GM23338 (cell line): ENCODE measurements at regions not wholly inside any gene's neighbourhood (a gene's known extent, or its start where the extent isn't known, plus 50 kb on each side); places are given as distances from the start of the nearest gene placed in this dataset.
A peak's percentile ranks its signal among the peaks of the same experiment; 100 is the strongest.

Experiments
- ATAC-seq: fragments of 200-7000 bp; cut with Tn5 transposase; 3 replicates; pipeline ENCODE4 v1.9.1; 2020
- DNase-seq: peaks from one replicate; pipeline ENCODE4 v3.0.0-alpha.2; 2015; ENCODE audit warnings: low spot score
- H2AFZ ChIP-seq: fragments of 200-600 bp; sonication (generic); 2 replicates; pipeline ENCODE4 v1.8.0; 2016; ENCODE audit warnings: antibody characterized with exemption, mild to moderate bottlenecking, moderate library complexity
- H3F3A ChIP-seq: fragments of 200-600 bp; sonication (generic); replicated peaks from 2 replicates; pipeline ENCODE4 v1.8.0; 2017; ENCODE audit warnings: antibody characterized with exemption, mixed run types, low read depth
- H3K27ac ChIP-seq: fragments of 200-600 bp; sonication (generic); 2 replicates; pipeline ENCODE4 v1.6.1; 2016; ENCODE audit warnings: low read depth
- H3K27me3 ChIP-seq: fragments of 200-600 bp; sonication (generic); 2 replicates; pipeline ENCODE4 v1.8.0; 2016; ENCODE audit warnings: mild to moderate bottlenecking, mixed run types, moderate library complexity; ENCODE audit not compliant: insufficient read depth
- H3K36me3 ChIP-seq: fragments of 200-600 bp; sonication (generic); 2 replicates; pipeline ENCODE4 v1.8.0; 2016; ENCODE audit warnings: mild to moderate bottlenecking; ENCODE audit not compliant: insufficient read depth
- H3K4me1 ChIP-seq: fragments of 200-600 bp; sonication (generic); 2 replicates; pipeline ENCODE4 v1.8.0; 2016; ENCODE audit warnings: mild to moderate bottlenecking, moderate library complexity; ENCODE audit not compliant: insufficient read depth
- H3K4me2 ChIP-seq: fragments of 200-600 bp; sonication (generic); 2 replicates; pipeline ENCODE4 v1.7.1; 2017; ENCODE audit warnings: mixed run types
- H3K4me3 ChIP-seq: fragments of 200-600 bp; sonication (generic); 2 replicates; pipeline ENCODE4 v1.6.1; 2016; ENCODE audit warnings: mixed run types
- H3K79me2 ChIP-seq: fragments of 200-600 bp; sonication (generic); replicated peaks from 2 replicates; pipeline ENCODE4 v1.8.0; 2017; ENCODE audit warnings: mild to moderate bottlenecking; ENCODE audit not compliant: insufficient read depth
- H3K9me2 ChIP-seq: fragments of 200-600 bp; sonication (generic); 2 replicates; pipeline ENCODE4 v1.8.0; 2017; ENCODE audit not compliant: insufficient read depth
- H4K20me1 ChIP-seq: fragments of 200-600 bp; sonication (generic); replicated peaks from 2 replicates; pipeline ENCODE4 v1.8.0; 2017; ENCODE audit warnings: mild to moderate bottlenecking; ENCODE audit not compliant: insufficient read depth
- H3K27ac Mint-ChIP-seq: 2 replicates; pipeline ENCODE4 v1.8.0; 2020; ENCODE audit warnings: inconsistent platforms, mild to moderate bottlenecking, moderate library complexity, mixed read lengths
- H3K27me3 Mint-ChIP-seq: 3 replicates; pipeline ENCODE4 v1.8.0; 2022; ENCODE audit warnings: low read depth, mild to moderate bottlenecking, moderate library complexity, mixed read lengths, inconsistent platforms; ENCODE audit not compliant: insufficient read depth, poor library complexity
- H3K36me3 Mint-ChIP-seq: 3 replicates; pipeline ENCODE4 v1.8.0; 2021; ENCODE audit warnings: low read depth, mild to moderate bottlenecking, inconsistent platforms, moderate library complexity, mixed read lengths
- H3K4me1 Mint-ChIP-seq: 3 replicates; pipeline ENCODE4 v1.8.0; 2020; ENCODE audit warnings: mild to moderate bottlenecking, inconsistent platforms, mixed read lengths
- H3K4me3 Mint-ChIP-seq: 3 replicates; pipeline ENCODE4 v1.8.0; 2021; ENCODE audit warnings: moderate library complexity, mild to moderate bottlenecking, inconsistent platforms, mixed read lengths
- H3K9me3 Mint-ChIP-seq: 3 replicates; pipeline ENCODE4 v1.8.0; 2020; ENCODE audit warnings: moderate library complexity, mild to moderate bottlenecking, inconsistent platforms, mixed read lengths
- CREB1 ChIP-seq: fragments of 250-450 bp; sonication (Bioruptor Pico); IDR thresholded peaks from 2 replicates; pipeline ENCODE4 v1.5.0; 2020; ENCODE audit warnings: low read depth, mild to moderate bottlenecking, moderate library complexity
- EZH2 ChIP-seq: fragments of 200-600 bp; sonication (generic); IDR thresholded peaks from one replicate; pipeline ENCODE4 v1.8.0; 2017; ENCODE audit warnings: antibody characterized with exemption, mild to moderate bottlenecking, low read depth; ENCODE audit not compliant: unreplicated experiment
- EZH2phosphoT487 ChIP-seq: fragments of 200-600 bp; sonication (generic); IDR thresholded peaks from one replicate; pipeline ENCODE4 v1.8.1; 2018; ENCODE audit warnings: antibody characterized with exemption; ENCODE audit not compliant: unreplicated experiment
- JUNB ChIP-seq: IDR thresholded peaks from one replicate; pipeline ENCODE4 v1.6.1; 2016; ENCODE audit warnings: antibody characterized with exemption; ENCODE audit not compliant: unreplicated experiment
- NANOG ChIP-seq: IDR thresholded peaks from 2 replicates; pipeline ENCODE4 v1.6.1; 2016; ENCODE audit warnings: antibody characterized with exemption, borderline replicate concordance
- POLR2AphosphoS5 ChIP-seq: IDR thresholded peaks from 2 replicates; pipeline ENCODE4 v1.6.1; 2016; ENCODE audit warnings: antibody characterized with exemption, low read depth
- REST ChIP-seq: IDR thresholded peaks from one replicate; pipeline ENCODE4 v1.6.1; 2018; ENCODE audit warnings: antibody characterized with exemption; ENCODE audit not compliant: unreplicated experiment
- STAT1 ChIP-seq: IDR thresholded peaks from one replicate; pipeline ENCODE4 v1.6.1; 2016; ENCODE audit warnings: antibody characterized with exemption; ENCODE audit not compliant: unreplicated experiment
- ZNF114 ChIP-seq: fragments of 250-450 bp; sonication (Bioruptor Pico); IDR thresholded peaks from 2 replicates; pipeline ENCODE4 v1.5.0; 2020; ENCODE audit warnings: mild to moderate bottlenecking, moderate library complexity
- ZNF331 ChIP-seq: fragments of 250-450 bp; sonication (Bioruptor Pico); IDR thresholded peaks from 2 replicates; pipeline ENCODE4 v1.5.0; 2020; ENCODE audit warnings: low read depth, mild to moderate bottlenecking, moderate library complexity
- ZNF462 ChIP-seq: fragments of 250-450 bp; sonication (Bioruptor Pico); IDR thresholded peaks from 2 replicates; pipeline ENCODE4 v1.5.0; 2020; ENCODE audit warnings: mild to moderate bottlenecking, moderate library complexity
- TF ChIP-seq, protein P1 (sequence below), 2 experiments: fragments of 200-600 bp in 1 of 2; sonication (generic) in 1 of 2; conservative IDR thresholded peaks; 2 replicates each; pipeline versions ENCODE4 v1.5.1 to v1.6.1; 2016 to 2017; ENCODE audit warnings: antibody characterized with exemption in 2 of 2, low read depth in 2 of 2, mild to moderate bottlenecking in 2 of 2, moderate library complexity in 1 of 2
- TF ChIP-seq, protein P2 (sequence below): IDR thresholded peaks from 2 replicates; pipeline ENCODE4 v1.6.1; 2016; ENCODE audit warnings: antibody characterized with exemption

DNA sequence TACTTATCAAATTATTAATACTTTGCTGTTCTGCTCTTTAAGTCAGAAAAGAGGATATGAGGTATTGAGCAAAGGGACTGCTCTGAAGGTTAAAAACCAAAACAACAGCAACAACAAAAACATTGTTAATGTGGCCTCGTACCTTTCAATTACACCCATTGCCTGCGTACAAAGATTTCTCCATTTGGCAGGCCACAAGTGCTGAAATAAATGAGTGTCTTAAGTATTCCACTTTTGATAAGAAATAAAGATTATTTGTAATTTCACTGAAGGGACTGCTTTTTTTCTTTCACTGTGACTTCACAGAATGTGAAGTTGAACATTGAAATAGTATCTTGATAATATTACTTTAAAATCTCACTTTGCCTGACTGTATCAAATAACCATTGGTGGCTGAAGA, 163.2 kb upstream of the MRPS30 start:
- H3K27ac ChIP-seq, result no peak overlapping the region

More for the DNA sequence above, 163.2 kb upstream of the MRPS30 start:
- Histone ChIP-seq H3K4me2 (no peak overlapping the region), H3K4me3 (no peak overlapping the region), H3K79me2 (no peaks in the 10 kb centered on the region), H3K27me3 (no peaks in the 10 kb centered on the region), H3K9me2 (no peaks in the 10 kb centered on the region), H3K36me3 (no peaks in the 10 kb centered on the region), H4K20me1 (no peaks in the 10 kb centered on the region), H3F3A (no peaks in the 10 kb centered on the region), H3K4me1 (no peaks in the 10 kb centered on the region), H2AFZ (0 out of 2 replicates have a peak overlapping the region, but pooled peaks have one; percentile 57)
- DNase-seq, result no peak
- Mint-ChIP-seq H3K27me3 (no peaks in the 10 kb centered on the region), H3K4me3 (no peak overlapping the region), H3K36me3 (no peaks in the 10 kb centered on the region), H3K27ac (no peak overlapping the region), H3K9me3 (peaks cover 3% of the 10 kb centered on the region; the same call in 1 of the 3 replicates), H3K4me1 (no peaks in the 10 kb centered on the region)
- TF ChIP-seq POLR2AphosphoS5, result no peak
- no peak for TF ChIP-seq ZNF462 (CRISPR knock-in tag)
- TF ChIP-seq, protein P1, sequence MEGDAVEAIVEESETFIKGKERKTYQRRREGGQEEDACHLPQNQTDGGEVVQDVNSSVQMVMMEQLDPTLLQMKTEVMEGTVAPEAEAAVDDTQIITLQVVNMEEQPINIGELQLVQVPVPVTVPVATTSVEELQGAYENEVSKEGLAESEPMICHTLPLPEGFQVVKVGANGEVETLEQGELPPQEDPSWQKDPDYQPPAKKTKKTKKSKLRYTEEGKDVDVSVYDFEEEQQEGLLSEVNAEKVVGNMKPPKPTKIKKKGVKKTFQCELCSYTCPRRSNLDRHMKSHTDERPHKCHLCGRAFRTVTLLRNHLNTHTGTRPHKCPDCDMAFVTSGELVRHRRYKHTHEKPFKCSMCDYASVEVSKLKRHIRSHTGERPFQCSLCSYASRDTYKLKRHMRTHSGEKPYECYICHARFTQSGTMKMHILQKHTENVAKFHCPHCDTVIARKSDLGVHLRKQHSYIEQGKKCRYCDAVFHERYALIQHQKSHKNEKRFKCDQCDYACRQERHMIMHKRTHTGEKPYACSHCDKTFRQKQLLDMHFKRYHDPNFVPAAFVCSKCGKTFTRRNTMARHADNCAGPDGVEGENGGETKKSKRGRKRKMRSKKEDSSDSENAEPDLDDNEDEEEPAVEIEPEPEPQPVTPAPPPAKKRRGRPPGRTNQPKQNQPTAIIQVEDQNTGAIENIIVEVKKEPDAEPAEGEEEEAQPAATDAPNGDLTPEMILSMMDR (conservative IDR thresholded peaks at IDR 0.05; ENCODE audit: low read depth in 2 of 2), result no peak
- TF ChIP-seq NANOG, result no peak
- TF ChIP-seq ZNF331, result no peak
- no peak for TF ChIP-seq CREB1 (CRISPR knock-in tag)
- TF ChIP-seq, protein P2, sequence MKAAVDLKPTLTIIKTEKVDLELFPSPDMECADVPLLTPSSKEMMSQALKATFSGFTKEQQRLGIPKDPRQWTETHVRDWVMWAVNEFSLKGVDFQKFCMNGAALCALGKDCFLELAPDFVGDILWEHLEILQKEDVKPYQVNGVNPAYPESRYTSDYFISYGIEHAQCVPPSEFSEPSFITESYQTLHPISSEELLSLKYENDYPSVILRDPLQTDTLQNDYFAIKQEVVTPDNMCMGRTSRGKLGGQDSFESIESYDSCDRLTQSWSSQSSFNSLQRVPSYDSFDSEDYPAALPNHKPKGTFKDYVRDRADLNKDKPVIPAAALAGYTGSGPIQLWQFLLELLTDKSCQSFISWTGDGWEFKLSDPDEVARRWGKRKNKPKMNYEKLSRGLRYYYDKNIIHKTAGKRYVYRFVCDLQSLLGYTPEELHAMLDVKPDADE, result no peak
- no peak for TF ChIP-seq ZNF114
- no peak for TF ChIP-seq EZH2
- TF ChIP-seq EZH2phosphoT487, result no peak
- no peak for TF ChIP-seq REST
- no peak for TF ChIP-seq JUNB
- no peak for TF ChIP-seq STAT1
- no peak for ATAC-seq
